NCI-H2227 (cell line): ENCODE measurements at regions not wholly inside any gene's neighbourhood (a gene's known extent, or its start where the extent isn't known, plus 50 kb on each side); places are given as distances from the start of the nearest gene placed in this dataset.
A peak's percentile ranks its signal among the peaks of the same experiment; 100 is the strongest.
"Not testable (repeated sequence)": the region's sequence is repeated elsewhere in the genome, so short reads cannot be mapped to it uniquely, and the experiment has no call there.

Experiments used
- DNase-seq: peaks from one replicate; lab custom pipeline; 2025; ENCODE audit not compliant: unreplicated experiment; lab: John Stamatoyannopoulos, UW

GRCh38 chr18:54433368-54433767, 75.7 kb downstream of the C18orf54 start:
- DNase-seq, result no peak

GRCh38 chr18:54433857-54434256, 76.2 kb downstream of the C18orf54 start:
- DNase-seq, result no peak

DNA sequence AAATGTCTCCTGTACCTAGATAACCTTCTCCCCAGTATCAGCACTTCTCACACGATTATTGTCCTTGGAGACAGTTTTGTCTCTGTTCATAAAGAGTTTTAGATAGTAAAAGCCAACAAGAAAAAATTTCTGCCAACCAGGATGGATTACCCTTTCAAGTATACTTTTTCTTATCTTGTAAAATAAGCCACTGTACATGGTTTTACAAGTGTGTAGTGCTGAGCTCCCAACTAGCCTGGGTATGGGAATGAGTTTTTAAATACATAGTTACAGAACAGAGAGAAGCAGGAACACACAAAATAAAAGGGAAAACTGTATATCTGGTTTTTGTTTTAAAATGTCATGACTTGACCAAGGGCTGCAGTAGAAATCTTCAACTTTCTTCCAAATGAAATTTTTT, 76.7 kb downstream of the C18orf54 start:
- no peak for DNase-seq

GRCh38 chr18:54436501-54436900, 78.8 kb downstream of the C18orf54 start:
- no peak for DNase-seq

- no peak for DNase-seq
Observed at GRCh38 chr18:54440292-54440691, 82.6 kb downstream of the C18orf54 start.

- peak; percentile 63 for DNase-seq
Observed at GRCh38 chr18:54444319-54444914, 86.7 kb downstream of the C18orf54 start.

GRCh38 chr18:54453996-54454395, 96.3 kb downstream of the C18orf54 start:
- DNase-seq, result no peak

DNA sequence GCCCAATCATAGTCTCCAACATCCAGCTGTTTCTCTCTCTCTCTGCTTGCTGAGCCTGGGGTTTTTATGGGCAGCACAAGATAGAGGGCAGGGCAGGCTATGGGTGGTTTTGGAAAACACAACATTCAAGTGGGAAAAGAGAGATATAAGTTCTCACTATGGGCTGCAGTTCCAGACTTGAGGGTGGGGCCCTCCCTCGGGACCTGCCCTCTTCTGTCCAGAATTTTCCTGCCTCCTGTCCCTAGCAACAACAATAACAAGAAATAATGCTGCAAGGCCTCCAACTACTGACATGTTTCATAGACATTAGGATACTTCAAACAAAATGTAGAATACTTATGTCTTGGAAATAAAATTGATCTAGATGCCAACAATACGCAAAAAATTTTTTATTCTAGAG, 107.8 kb downstream of the C18orf54 start:
- no peak for DNase-seq

- no peak for DNase-seq
Observed at GRCh38 chr18:54466248-54467005, 108.7 kb downstream of the C18orf54 start.

DNA sequence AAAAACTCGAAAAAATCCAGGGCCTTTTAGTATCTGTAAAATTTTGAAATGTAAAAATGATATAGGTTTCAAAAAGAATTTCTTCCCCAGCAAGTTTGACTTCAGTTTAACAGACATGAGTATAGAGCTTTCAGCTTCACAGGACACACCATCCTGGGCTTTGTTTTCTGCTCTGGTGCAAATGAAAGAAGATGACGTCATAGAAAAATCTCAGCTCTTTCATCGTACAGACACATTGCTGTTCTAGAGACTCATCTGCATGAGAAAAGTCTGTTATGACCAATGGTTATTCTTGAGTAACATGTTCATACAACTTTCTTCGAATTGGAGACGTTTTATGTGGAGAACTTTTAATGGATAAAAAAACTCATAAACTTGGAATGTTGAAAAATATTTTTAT, 111.7 kb upstream of the DYNAP start:
- DNase-seq, result no peak

GRCh38 chr18:54480616-54481015, 110.4 kb upstream of the DYNAP start:
- no peak for DNase-seq

GRCh38 chr18:54502451-54502850, 88.6 kb upstream of the DYNAP start:
- DNase-seq, result not testable (repeated sequence)

DNA sequence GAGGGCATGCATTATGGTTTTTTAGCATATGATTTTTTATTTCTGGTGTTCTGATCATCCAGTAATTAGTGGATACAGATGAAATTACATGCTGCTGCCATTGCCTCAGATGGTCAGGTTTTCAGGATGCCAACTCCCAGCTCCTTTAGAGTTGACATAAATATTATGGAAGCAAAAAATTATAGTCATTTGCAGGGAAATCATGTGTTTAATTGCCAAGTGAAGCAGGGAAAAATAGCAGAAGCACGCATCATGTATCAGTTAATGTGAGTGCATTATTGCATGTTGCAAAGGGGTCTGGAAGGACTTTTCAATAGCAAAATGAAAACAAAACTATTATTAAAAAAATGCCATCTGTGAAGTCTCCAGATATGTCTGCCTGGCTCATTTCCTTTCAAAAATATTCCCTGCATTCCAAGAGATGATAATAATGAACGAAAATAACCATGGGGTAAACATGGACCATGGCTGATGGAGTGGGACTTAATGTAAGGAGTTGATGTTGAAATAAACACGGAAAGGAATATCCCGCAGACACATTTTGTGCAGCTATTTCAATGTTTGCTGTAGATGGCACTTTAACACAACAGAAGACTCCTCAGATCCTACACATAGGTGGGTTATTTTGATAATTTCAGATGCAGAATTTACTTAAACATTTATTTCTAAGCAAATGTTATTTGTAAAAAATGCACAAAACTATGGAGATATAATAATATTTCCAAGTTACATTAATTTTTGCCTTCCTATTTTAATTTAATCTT, 87.7 kb upstream of the DYNAP start:
- peak; percentile 25 for DNase-seq

- DNase-seq, result no peak
Observed at GRCh38 chr18:54506516-54507261, 84.4 kb upstream of the DYNAP start.

- no peak for DNase-seq
Observed at GRCh38 chr18:54509793-54510192, 81.3 kb upstream of the DYNAP start.

DNA sequence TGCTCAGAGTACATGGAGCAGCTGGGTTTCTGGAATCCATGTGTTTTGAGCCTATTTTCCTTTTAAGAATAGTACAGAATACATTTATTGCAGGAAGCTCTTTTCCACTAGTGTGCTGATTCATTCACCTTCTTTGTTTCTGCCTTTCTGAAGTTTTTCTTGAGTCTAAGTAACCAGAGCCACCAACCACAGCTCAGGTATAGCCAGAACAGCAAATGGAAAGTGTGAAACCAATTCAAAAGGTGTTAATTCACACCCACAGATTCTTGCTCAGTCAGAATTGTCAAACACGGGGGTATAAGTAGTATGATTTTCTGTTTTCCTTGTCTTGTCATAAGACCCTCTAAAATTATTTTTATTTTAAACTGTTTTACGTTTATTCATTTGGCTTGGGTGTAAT, 75.9 kb upstream of the DYNAP start:
- no peak for DNase-seq

GRCh38 chr18:54517521-54517920, 73.5 kb upstream of the DYNAP start:
- DNase-seq, result no peak

- no peak for DNase-seq
Observed at GRCh38 chr18:54521846-54522245, 69.2 kb upstream of the DYNAP start.

- no peak for DNase-seq
Observed at GRCh38 chr18:54528942-54529376, 62.1 kb upstream of the DYNAP start.

- DNase-seq, result no peak
Observed at GRCh38 chr18:54529444-54529843, 61.6 kb upstream of the DYNAP start.

- DNase-seq, result no peak
Observed at GRCh38 chr18:54530285-54530684, 60.8 kb upstream of the DYNAP start.
